ENCODE measurements at regions not wholly inside any gene's neighbourhood (a gene's known extent, or its start where the extent isn't known, plus 50 kb on each side); places are given as distances from the start of the nearest gene placed in this dataset.

GRCh38 chr6:149194820-149195558 is 122.5 kb upstream of the TAB2 start:
- Histone ChIP-seq H3K9ac (no peak overlapping the region), H3K36me3 (no peaks in the 10 kb centered on the region), H3K9me3 (peaks cover 16% of the 10 kb centered on the region), H3K4me2 (peak overlapping the region; percentile 27), H3K27me3 (no peaks in the 10 kb centered on the region), H4K20me1 (no peaks in the 10 kb centered on the region), H3K4me3 (no peak overlapping the region), H3K4me1 (peaks cover 9% of the 10 kb centered on the region), H3K27ac (no peak overlapping the region)
- no peak for TF ChIP-seq Cebpa-rat (IDR thresholded peaks at IDR 0.05)

GRCh38 chr6:149196091-149196490 is 121.4 kb upstream of the TAB2 start:
- no peak for TF ChIP-seq Cebpa-rat (IDR thresholded peaks at IDR 0.05)
- H4K20me1 ChIP-seq: no peaks in the 10 kb centered on the region
- H3K27me3 ChIP-seq: no peaks in the 10 kb centered on the region
- H3K4me1 ChIP-seq: peaks cover 9% of the 10 kb centered on the region
- H3K9ac ChIP-seq: no peak overlapping the region
- peaks cover 6% of the 10 kb centered on the region for H3K9me3 ChIP-seq
- no peaks in the 10 kb centered on the region for H3K36me3 ChIP-seq
- no peak overlapping the region for H3K4me2 ChIP-seq
- H3K27ac ChIP-seq: no peak overlapping the region
- H3K4me3 ChIP-seq: no peak overlapping the region

GRCh38 chr6:149197482-149197881 is 120.0 kb upstream of the TAB2 start:
- Histone ChIP-seq H3K36me3 (no peaks in the 10 kb centered on the region), H3K9me3 (peaks cover 6% of the 10 kb centered on the region), H3K4me2 (no peak overlapping the region), H3K9ac (no peak overlapping the region), H3K27me3 (no peaks in the 10 kb centered on the region), H3K27ac (no peak overlapping the region), H4K20me1 (no peaks in the 10 kb centered on the region), H3K4me3 (no peak overlapping the region), H3K4me1 (peaks cover 9% of the 10 kb centered on the region)
- TF ChIP-seq Cebpa-rat (IDR thresholded peaks at IDR 0.05): no peak

- Histone ChIP-seq H4K20me1 (no peaks in the 10 kb centered on the region), H3K4me3 (no peak overlapping the region), H3K9ac (no peak overlapping the region), H3K36me3 (no peaks in the 10 kb centered on the region), H3K27ac (no peak overlapping the region), H3K4me2 (no peak overlapping the region), H3K27me3 (no peaks in the 10 kb centered on the region), H3K9me3 (peaks cover 6% of the 10 kb centered on the region), H3K4me1 (peaks cover 9% of the 10 kb centered on the region)
- TF ChIP-seq Cebpa-rat (IDR thresholded peaks at IDR 0.05): no peak
Measured at GRCh38 chr6:149198265-149198664, 119.2 kb upstream of the TAB2 start.

GRCh38 chr6:149200282-149200945 is 117.1 kb upstream of the TAB2 start:
- H3K9ac ChIP-seq: no peak overlapping the region
- H3K27me3 ChIP-seq: no peaks in the 10 kb centered on the region
- H3K9me3 ChIP-seq: peaks cover 6% of the 10 kb centered on the region
- no peak overlapping the region for H3K4me3 ChIP-seq
- H3K36me3 ChIP-seq: no peaks in the 10 kb centered on the region
- no peak for TF ChIP-seq Cebpa-rat (IDR thresholded peaks at IDR 0.05)
- H3K27ac ChIP-seq: no peak overlapping the region
- no peaks in the 10 kb centered on the region for H4K20me1 ChIP-seq
- no peak overlapping the region for H3K4me2 ChIP-seq
- H3K4me1 ChIP-seq: no peaks in the 10 kb centered on the region

GRCh38 chr6:149201068-149201655 is 116.3 kb upstream of the TAB2 start:
- no peak for TF ChIP-seq Cebpa-rat (IDR thresholded peaks at IDR 0.05)
- Histone ChIP-seq H3K4me1 (no peaks in the 10 kb centered on the region), H4K20me1 (no peaks in the 10 kb centered on the region), H3K27ac (no peak overlapping the region), H3K9ac (no peak overlapping the region), H3K36me3 (no peaks in the 10 kb centered on the region), H3K4me2 (no peak overlapping the region), H3K4me3 (no peak overlapping the region), H3K27me3 (no peaks in the 10 kb centered on the region), H3K9me3 (peaks cover 4% of the 10 kb centered on the region)

- Histone ChIP-seq H3K9me3 (no peaks in the 10 kb centered on the region; the same call in 1 of the 2 replicates), H3K27me3 (no peaks in the 10 kb centered on the region), H3K4me1 (no peaks in the 10 kb centered on the region), H3K4me3 (no peak overlapping the region), H3K27ac (no peak overlapping the region), H3K4me2 (no peak overlapping the region), H3K36me3 (no peaks in the 10 kb centered on the region), H4K20me1 (no peaks in the 10 kb centered on the region), H3K9ac (no peak overlapping the region)
- TF ChIP-seq Cebpa-rat (IDR thresholded peaks at IDR 0.05): no peak
Measured at GRCh38 chr6:149202100-149202499, 115.4 kb upstream of the TAB2 start.

GRCh38 chr6:149202952-149203351 is 114.6 kb upstream of the TAB2 start:
- Histone ChIP-seq H3K4me2 (no peak overlapping the region), H3K4me1 (no peaks in the 10 kb centered on the region), H3K9me3 (no peaks in the 10 kb centered on the region), H3K9ac (no peak overlapping the region), H3K27ac (no peak overlapping the region), H4K20me1 (no peaks in the 10 kb centered on the region), H3K4me3 (no peak overlapping the region), H3K36me3 (no peaks in the 10 kb centered on the region), H3K27me3 (no peaks in the 10 kb centered on the region)
- TF ChIP-seq Cebpa-rat (IDR thresholded peaks at IDR 0.05): no peak

- no peaks in the 10 kb centered on the region for H3K9me3 ChIP-seq
- no peak overlapping the region for H3K9ac ChIP-seq
- H3K36me3 ChIP-seq: no peaks in the 10 kb centered on the region
- no peak for TF ChIP-seq Cebpa-rat (IDR thresholded peaks at IDR 0.05)
- H3K4me1 ChIP-seq: no peaks in the 10 kb centered on the region
- no peaks in the 10 kb centered on the region for H3K27me3 ChIP-seq
- no peaks in the 10 kb centered on the region for H4K20me1 ChIP-seq
- no peak overlapping the region for H3K27ac ChIP-seq
- H3K4me3 ChIP-seq: no peak overlapping the region
- no peak overlapping the region for H3K4me2 ChIP-seq
Measured at GRCh38 chr6:149203509-149203908, 114.0 kb upstream of the TAB2 start.

GRCh38 chr6:149208134-149208601 is 109.3 kb upstream of the TAB2 start:
- H3K4me3 ChIP-seq: no peak overlapping the region
- H4K20me1 ChIP-seq: no peaks in the 10 kb centered on the region
- no peak overlapping the region for H3K4me2 ChIP-seq
- no peak overlapping the region for H3K27ac ChIP-seq
- peaks cover 4% of the 10 kb centered on the region; the same call in 1 of the 2 replicates for H3K4me1 ChIP-seq
- no peaks in the 10 kb centered on the region for H3K9me3 ChIP-seq
- H3K36me3 ChIP-seq: no peaks in the 10 kb centered on the region
- no peaks in the 10 kb centered on the region for H3K27me3 ChIP-seq
- TF ChIP-seq Cebpa-rat (IDR thresholded peaks at IDR 0.05): no peak
- no peak overlapping the region for H3K9ac ChIP-seq

Measured in BLaER1 (cell line).